ENCODE measurements at regions not wholly inside any gene's neighbourhood (a gene's known extent, or its start where the extent isn't known, plus 50 kb on each side); places are given as distances from the start of the nearest gene placed in this dataset.

GRCh38 chr20:60389441-60389840 lies 431.2 kb downstream of the CDH26 start:
- TF ChIP-seq, protein P1, sequence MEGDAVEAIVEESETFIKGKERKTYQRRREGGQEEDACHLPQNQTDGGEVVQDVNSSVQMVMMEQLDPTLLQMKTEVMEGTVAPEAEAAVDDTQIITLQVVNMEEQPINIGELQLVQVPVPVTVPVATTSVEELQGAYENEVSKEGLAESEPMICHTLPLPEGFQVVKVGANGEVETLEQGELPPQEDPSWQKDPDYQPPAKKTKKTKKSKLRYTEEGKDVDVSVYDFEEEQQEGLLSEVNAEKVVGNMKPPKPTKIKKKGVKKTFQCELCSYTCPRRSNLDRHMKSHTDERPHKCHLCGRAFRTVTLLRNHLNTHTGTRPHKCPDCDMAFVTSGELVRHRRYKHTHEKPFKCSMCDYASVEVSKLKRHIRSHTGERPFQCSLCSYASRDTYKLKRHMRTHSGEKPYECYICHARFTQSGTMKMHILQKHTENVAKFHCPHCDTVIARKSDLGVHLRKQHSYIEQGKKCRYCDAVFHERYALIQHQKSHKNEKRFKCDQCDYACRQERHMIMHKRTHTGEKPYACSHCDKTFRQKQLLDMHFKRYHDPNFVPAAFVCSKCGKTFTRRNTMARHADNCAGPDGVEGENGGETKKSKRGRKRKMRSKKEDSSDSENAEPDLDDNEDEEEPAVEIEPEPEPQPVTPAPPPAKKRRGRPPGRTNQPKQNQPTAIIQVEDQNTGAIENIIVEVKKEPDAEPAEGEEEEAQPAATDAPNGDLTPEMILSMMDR (IDR thresholded peaks at IDR 0.05): no peak
- TF ChIP-seq EP300 (IDR thresholded peaks at IDR 0.05) (no peak), POLR2A (IDR thresholded peaks at IDR 0.05) (no peak)
